Kidney capillary endothelial cell (primary cell): ENCODE measurements at regions not wholly inside any gene's neighbourhood (a gene's known extent, or its start where the extent isn't known, plus 50 kb on each side); places are given as distances from the start of the nearest gene placed in this dataset.

Experiments
- DNase-seq: peaks from one replicate; pipeline ENCODE4 v3.0.0-alpha.2; 2018; ENCODE audit warnings: low spot score

DNA sequence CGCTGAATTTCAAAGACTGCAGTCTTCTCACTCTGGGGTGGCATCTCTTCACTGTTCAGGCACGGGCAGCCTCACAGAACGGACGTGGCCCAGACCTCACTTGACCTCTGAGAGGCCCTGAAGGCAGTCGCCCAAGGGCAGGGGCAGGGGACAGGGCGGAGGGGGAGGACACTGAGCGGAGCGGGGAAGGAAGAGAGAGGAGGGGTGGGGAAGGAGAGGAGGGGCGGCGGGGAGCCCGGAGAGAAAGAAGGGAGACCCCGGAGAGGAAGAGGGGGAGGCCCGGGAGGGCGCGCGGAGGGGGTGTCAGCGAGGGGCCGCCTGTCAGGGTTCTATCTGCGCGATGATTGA is 58.7 kb upstream of the COMTD1 start:
- DNase-seq = no peak

DNA sequence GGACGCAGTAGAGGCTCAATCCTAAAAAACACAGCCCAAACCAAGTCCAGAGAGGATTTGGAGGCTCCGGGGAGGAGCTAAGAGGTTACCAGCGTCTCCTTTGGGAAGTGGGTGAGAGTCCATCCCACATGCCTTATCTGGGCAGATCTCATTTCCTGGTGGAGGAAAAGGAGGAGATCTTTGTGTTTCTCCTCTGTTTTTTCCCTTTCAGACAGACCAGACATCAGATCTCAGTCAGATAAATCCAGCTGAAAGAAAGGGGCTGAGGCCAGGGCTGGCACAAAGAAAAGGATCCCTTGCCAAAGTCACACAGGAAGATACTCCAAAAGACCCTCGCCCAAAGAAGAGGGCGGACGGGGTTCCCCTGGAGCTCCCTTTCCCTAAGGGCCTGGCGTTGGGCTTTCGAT is 58.3 kb upstream of the COMTD1 start:
- DNase-seq = no peak

DNA sequence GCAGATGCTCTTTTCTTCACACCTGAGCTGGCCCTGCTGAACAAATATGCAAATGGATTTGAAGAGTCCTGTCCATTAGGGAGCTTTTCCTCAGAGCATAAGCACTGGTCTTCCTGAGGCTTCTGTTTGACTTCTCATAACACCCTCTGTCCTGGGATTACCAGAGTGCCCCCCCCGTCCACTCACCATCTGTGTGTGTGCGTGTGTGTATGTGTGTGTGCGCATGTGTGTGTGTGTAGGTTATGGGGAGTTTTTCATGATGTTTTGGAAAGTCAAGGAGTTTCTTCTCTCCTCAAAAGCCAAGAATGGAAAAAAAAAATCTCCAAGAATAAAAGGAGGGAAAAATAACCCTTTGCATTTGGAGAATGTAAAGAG is 57.7 kb upstream of the COMTD1 start:
- no peak for DNase-seq

DNA sequence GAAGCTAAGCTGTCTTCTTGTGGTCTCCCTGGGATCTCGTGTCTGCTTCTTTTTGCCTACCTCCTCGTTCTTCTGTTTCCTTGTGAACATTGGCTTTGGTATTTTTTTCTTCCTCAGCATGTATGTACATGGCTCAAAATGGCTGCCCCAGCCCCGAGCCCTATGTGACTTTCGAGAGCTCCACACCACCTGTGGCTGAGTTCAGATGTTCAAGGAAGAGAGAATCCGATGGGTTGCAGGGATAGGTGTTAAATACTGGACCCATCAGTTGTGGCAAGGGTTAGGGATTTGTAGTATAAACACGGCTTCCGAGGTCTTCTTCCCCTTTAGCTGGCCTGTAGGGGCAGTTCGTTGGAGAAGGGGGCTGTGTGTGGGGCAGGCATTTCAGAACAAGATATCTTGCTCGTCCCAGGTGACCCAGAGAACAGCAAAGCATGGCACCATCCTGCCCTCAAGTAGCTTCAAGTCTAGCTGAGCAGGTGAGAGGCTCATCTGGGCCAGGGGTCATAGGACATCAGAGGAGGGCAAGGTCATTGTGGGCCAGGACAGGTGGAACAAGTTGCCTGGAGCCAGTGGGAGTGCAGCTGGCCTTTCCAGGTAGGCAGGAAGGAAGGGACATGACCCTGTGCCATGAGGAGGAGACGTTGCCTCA is 57.2 kb upstream of the COMTD1 start:
- no peak for DNase-seq

DNA sequence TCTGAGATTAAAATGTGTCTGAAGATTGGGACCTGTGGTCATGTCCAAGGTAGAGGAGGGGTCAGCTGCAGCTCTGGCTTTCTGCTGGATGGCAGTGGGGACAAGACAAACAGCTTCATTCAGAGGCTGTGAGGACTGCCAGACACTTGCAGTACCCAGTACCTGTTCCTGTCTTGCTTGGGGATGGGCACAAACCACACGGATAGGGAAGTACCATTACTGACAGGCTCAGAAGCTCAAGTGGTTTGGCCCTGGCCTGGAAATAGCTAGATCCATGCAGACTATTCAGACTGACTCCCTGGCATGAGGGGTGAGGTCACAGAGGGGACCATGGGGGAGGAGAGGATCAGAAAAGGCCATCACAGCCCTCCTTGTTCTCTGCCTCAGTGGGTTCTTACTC is 56.0 kb upstream of the COMTD1 start:
- no peak for DNase-seq

DNA sequence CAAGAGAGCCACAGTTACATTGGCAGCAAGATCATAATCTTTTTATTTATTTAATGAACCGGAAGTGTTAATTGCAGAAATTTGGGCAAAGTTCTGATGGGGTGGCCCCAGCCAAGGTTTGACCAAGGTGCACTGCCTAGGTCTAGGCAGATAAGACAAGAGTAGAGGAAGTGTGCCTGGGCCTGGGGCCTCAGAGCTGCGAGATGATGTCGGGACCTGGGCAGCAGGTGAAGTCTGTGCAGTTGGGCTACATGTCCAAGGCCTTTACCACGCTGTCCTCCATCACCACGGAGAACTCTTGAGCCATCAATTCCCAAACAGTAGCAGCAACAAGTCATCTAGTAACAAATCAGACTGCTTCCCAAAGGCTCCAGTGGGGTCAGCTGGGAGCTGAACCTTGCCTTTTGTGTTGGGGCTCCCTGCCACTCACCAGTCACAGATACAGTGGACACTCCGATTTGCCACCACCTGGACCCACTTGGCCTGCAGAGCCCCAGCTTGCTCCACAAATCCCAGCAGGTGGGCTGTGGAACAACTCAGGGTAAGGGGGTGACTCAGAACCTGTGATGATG is 52.5 kb upstream of the COMTD1 start:
- DNase-seq = no peak

DNA sequence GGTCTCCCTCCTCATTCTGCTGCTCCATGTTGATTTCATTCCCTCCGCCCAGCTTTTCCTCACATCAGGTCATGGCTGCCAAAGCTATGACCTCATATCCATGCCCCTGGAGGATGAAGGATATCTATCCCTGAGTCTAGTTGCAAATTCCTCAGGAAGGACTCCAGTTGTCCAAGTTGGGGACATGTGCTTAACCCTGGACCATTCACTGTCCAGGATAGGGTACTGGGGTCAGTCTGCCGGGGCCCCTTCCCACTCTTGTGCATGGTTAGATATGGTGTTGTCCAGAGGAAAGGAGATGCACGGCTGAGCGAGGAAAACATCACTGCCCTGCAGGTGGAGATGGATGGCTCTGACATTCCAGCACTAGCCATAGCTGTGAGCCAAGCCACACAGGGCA is 51.9 kb upstream of the COMTD1 start:
- DNase-seq = no peak

DNA sequence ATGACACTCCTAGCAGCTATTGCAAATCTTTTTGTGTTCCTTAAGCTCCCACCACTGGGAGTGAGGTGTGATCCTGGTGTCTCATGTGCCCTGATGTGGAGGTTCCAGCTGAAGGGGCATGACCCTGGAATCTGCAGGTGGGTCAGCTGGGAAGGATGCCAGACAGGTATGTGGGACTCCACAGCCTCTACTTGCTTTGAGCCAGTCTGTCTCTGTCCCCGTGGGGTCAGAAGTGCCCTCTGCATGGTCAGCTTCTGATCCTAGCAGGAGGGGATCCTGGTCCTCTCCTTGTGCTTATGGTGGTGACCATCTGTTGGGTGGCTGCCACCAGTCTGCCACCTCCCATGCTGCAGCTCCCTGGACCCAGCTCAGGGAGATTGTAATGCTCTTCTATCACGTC is 51.1 kb upstream of the COMTD1 start:
- no peak for DNase-seq
